ENCODE measurements at regions not wholly inside any gene's neighbourhood (a gene's known extent, or its start where the extent isn't known, plus 50 kb on each side); places are given as distances from the start of the nearest gene placed in this dataset.

DNA sequence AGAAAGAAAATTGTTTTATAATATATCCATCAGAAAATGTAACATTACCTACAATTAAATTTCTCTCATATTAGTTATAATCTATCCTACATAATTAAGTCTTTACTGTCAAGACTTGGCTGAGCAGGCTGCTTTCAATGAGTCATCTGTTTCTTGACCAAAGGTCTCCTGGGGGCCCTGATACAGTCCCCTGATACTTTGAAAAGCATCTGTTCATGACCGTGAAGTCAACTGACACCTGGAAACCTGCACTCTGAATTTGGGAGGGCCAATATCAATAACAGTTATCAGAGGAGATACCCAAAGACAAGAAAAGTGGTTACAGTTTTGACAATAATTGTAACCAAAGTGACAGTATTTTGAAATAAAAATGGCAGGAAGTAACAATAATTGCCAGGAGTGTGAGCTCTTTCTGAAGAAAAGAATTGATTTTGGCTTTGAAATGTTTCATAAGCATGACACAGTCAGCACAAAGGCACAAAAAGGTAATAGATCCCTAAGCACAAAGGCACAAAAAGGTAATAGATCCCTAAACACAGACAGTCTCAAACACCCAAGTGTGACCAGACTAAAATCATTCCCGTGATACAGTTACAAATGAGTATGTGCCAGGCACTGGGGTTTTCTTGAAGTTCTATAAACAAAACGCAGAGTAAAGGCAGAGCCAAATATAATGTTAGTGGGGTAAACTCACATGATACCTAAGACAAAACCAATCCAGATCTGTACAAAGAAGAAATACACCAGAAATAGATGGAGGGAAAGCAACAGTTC is 260.7 kb downstream of the PLOD2 start:
- 72 to 86% methylated on average over 3 of the region's 3 CpGs for WGBS, 2 donors
- Histone ChIP-seq H3K27ac (no peak overlapping the region), H3K27me3 (no peaks in the 10 kb centered on the region), H3K4me3 (no peak overlapping the region), H3K36me3 (ENCODE audit: low read depth, missing control alignments) (no peaks in the 10 kb centered on the region), H3K9me3 (no peaks in the 10 kb centered on the region), H3K4me1 (no peaks in the 10 kb centered on the region)
- intact Hi-C loops (cut with DNase I; ENCODE audit: low total_unique reads), result no loop called here
- TF ChIP-seq, protein P1, sequence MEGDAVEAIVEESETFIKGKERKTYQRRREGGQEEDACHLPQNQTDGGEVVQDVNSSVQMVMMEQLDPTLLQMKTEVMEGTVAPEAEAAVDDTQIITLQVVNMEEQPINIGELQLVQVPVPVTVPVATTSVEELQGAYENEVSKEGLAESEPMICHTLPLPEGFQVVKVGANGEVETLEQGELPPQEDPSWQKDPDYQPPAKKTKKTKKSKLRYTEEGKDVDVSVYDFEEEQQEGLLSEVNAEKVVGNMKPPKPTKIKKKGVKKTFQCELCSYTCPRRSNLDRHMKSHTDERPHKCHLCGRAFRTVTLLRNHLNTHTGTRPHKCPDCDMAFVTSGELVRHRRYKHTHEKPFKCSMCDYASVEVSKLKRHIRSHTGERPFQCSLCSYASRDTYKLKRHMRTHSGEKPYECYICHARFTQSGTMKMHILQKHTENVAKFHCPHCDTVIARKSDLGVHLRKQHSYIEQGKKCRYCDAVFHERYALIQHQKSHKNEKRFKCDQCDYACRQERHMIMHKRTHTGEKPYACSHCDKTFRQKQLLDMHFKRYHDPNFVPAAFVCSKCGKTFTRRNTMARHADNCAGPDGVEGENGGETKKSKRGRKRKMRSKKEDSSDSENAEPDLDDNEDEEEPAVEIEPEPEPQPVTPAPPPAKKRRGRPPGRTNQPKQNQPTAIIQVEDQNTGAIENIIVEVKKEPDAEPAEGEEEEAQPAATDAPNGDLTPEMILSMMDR (IDR thresholded peaks at IDR 0.05), result no peak
- no peak for TF ChIP-seq POLR2A (IDR thresholded peaks at IDR 0.05)
- DNase-seq, result no peak

DNA sequence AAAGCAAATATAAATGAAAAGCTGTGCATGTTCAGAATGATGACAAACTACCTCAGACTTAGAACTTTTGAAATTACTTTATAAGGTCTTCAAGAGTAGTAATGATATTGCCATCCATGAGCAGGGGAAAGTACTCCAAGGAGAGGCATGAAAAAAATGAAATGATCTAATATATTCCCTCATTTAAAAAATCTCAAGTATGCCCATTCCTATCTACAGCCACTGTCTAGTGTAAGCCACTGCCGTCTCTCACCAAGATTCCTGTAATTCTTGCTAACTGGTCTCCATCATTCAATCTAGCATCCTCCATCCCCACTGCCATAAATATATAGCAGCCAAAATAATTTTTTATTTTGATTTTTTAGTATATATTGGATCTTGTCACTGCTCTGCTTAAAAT is 258.8 kb downstream of the PLOD2 start:
- no peaks in the 10 kb centered on the region for H3K4me1 ChIP-seq
- no peak for DNase-seq
- no peaks in the 10 kb centered on the region for H3K27me3 ChIP-seq
- no peak for TF ChIP-seq POLR2A (IDR thresholded peaks at IDR 0.05)
- TF ChIP-seq, protein P1 (IDR thresholded peaks at IDR 0.05), result no peak
- H3K27ac ChIP-seq, result no peak overlapping the region
- no peak overlapping the region for H3K4me3 ChIP-seq
- 36 to 74% methylated on average over 1 of the region's 1 CpG for WGBS, 2 donors
- no peaks in the 10 kb centered on the region for H3K36me3 ChIP-seq (ENCODE audit: low read depth, missing control alignments)
- H3K9me3 ChIP-seq, result no peaks in the 10 kb centered on the region
- intact Hi-C loops (cut with DNase I; ENCODE audit: low total_unique reads), result no loop called here

DNA sequence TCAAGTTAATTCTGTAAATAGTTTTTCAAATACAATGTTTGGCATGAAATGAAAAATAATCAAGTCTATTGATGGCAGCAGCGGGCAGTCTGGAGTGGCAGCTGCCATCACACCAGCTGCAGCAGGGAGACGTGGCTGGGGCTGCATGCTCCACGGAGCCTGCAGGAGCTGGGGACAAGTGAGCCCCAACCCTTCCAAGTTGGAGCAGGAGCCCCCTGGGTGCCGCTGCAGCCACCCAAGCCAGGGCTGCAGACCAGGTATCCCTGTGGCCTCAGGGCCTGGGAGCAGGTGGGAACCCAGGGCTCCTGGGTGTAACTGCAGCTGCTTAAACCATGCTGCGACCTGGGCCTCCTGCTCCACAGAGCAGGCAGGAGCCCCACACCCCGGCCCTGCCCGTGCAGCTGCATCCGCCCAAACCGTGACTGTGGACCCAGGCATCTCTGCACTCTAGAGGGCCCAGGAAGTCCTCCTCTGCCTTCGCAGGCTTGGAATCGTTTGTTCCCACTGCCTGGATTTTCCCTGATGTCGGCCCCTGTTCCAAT is 257.4 kb downstream of the PLOD2 start:
- Histone ChIP-seq H3K4me1 (no peaks in the 10 kb centered on the region), H3K27me3 (no peaks in the 10 kb centered on the region), H3K4me3 (no peak overlapping the region), H3K9me3 (no peaks in the 10 kb centered on the region), H3K27ac (no peak overlapping the region), H3K36me3 (ENCODE audit: low read depth, missing control alignments) (no peaks in the 10 kb centered on the region)
- TF ChIP-seq POLR2A (IDR thresholded peaks at IDR 0.05), result no peak
- TF ChIP-seq, protein P1 (IDR thresholded peaks at IDR 0.05), result no peak
- 82 to 91% methylated on average over 5 to 12 of the region's 12 CpGs for WGBS, 2 donors
- intact Hi-C loops (cut with DNase I; ENCODE audit: low total_unique reads), result no loop called here
- DNase-seq, result no peak

DNA sequence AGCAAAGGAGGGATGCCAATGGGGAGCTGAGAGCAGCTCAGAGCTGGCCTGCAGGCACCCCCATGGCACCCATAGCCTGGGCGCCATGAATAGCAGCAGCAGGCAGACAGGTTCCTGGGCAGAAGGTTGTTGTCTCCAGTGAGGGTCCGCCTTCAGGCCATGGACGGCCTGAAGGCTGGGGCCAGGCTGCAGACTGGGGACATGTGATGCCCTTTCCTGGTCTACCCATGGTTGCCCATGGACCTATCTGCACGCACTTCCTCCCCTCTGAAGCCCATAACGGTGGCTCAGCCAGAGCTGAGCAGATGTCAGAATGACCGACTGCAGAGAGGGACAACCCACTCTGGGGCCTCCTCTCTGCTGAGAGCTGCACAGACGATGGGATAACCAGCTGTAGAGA is 256.8 kb downstream of the PLOD2 start:
- no peaks in the 10 kb centered on the region for H3K9me3 ChIP-seq
- no peak for TF ChIP-seq POLR2A (IDR thresholded peaks at IDR 0.05)
- TF ChIP-seq, protein P1 (IDR thresholded peaks at IDR 0.05), result no peak
- no peak overlapping the region for H3K4me3 ChIP-seq
- WGBS, 2 donors, result 63 to 87% methylated on average over 2 to 7 of the region's 7 CpGs
- H3K27me3 ChIP-seq, result no peaks in the 10 kb centered on the region
- no peak overlapping the region for H3K27ac ChIP-seq
- intact Hi-C loops (cut with DNase I; ENCODE audit: low total_unique reads), result no loop called here
- no peak for DNase-seq
- no peaks in the 10 kb centered on the region for H3K36me3 ChIP-seq (ENCODE audit: low read depth, missing control alignments)
- H3K4me1 ChIP-seq, result no peaks in the 10 kb centered on the region

DNA sequence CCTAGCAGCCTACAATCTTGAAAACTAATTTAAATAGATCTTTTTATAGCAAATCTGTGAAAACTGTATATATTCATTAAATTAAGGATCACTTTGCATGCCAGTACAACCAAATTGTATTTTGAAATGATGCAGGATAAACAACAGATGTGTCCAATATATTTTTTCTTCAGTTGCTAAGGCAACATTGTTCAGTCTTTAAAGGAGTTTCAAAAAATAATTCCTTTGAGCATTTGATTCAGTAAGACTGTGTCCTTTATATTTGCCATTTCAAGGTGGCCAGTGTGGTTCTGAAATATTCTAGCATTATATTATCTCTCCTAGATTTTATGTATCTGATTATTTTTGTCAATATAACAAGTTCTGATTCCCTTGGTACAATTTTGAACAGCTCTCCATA is 254.7 kb downstream of the PLOD2 start:
- no peaks in the 10 kb centered on the region for H3K4me1 ChIP-seq
- no peaks in the 10 kb centered on the region for H3K36me3 ChIP-seq (ENCODE audit: low read depth, missing control alignments)
- intact Hi-C loops (cut with DNase I; ENCODE audit: low total_unique reads), result no loop called here
- TF ChIP-seq, protein P1 (IDR thresholded peaks at IDR 0.05), result no peak
- TF ChIP-seq POLR2A (IDR thresholded peaks at IDR 0.05), result no peak
- DNase-seq, result no peak
- no peaks in the 10 kb centered on the region for H3K27me3 ChIP-seq
- no peak overlapping the region for H3K4me3 ChIP-seq
- no peak overlapping the region for H3K27ac ChIP-seq
- no peaks in the 10 kb centered on the region for H3K9me3 ChIP-seq
